ENCODE measurements at regions not wholly inside any gene's neighbourhood (a gene's known extent, or its start where the extent isn't known, plus 50 kb on each side); places are given as distances from the start of the nearest gene placed in this dataset.

DNA sequence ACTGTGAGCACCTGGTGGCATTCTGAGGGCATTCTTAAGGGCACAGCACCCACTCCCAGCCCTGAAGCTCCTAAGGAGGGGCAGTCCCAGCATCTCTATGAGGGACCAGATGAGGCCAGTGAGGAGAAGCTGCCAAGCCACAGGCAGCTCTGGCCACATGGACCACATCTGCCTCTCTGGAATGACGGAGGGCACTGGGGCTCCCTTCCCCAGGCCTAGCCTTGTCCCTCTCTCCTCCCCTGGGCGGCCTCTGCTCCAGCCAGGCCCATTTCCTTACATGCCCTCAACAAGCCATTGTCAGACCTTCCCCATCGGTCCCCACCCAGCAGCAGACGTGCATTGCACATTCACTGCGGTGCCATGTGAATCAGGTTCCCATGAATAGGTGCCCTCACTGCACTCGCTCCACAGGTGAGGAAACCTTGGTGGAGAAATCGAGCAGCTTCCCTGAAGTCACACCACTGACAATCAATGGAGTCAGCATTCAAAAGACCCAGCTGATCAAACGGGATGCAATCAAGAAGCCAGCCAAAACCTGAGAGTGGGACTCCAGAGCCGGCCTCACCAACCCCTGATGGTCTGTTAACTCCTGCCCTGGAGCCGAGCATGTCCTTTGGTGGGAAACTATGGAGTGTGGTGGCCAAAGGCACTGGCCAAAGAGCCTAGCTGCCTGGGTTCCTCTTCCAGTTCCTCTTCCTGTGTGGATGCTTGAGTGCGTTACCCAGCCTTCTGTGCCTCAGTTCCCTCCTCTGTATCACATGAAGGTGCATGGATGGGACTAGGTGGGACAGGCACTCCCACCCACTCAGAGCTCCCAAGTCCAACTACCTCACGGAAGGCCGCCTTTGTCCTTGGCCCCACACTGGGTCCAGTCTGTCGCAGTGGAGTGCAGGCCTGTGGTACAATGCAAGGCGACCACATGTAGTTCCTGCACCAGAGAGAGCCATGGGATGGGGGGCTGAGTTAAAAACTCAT is 147.3 kb downstream of the ZFP36L2 start:
- TF ChIP-seq, protein P1, sequence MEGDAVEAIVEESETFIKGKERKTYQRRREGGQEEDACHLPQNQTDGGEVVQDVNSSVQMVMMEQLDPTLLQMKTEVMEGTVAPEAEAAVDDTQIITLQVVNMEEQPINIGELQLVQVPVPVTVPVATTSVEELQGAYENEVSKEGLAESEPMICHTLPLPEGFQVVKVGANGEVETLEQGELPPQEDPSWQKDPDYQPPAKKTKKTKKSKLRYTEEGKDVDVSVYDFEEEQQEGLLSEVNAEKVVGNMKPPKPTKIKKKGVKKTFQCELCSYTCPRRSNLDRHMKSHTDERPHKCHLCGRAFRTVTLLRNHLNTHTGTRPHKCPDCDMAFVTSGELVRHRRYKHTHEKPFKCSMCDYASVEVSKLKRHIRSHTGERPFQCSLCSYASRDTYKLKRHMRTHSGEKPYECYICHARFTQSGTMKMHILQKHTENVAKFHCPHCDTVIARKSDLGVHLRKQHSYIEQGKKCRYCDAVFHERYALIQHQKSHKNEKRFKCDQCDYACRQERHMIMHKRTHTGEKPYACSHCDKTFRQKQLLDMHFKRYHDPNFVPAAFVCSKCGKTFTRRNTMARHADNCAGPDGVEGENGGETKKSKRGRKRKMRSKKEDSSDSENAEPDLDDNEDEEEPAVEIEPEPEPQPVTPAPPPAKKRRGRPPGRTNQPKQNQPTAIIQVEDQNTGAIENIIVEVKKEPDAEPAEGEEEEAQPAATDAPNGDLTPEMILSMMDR (conservative IDR thresholded peaks at IDR 0.05; ENCODE audit: low read depth, low read length), result no peak
- TF ChIP-seq EZH2 (IDR thresholded peaks at IDR 0.05; ENCODE audit: borderline replicate concordance, low read depth, low read length, poor library complexity, severe bottlenecking), result no peak
